ENCODE measurements at regions not wholly inside any gene's neighbourhood (a gene's known extent, or its start where the extent isn't known, plus 50 kb on each side); places are given as distances from the start of the nearest gene placed in this dataset.

DNA sequence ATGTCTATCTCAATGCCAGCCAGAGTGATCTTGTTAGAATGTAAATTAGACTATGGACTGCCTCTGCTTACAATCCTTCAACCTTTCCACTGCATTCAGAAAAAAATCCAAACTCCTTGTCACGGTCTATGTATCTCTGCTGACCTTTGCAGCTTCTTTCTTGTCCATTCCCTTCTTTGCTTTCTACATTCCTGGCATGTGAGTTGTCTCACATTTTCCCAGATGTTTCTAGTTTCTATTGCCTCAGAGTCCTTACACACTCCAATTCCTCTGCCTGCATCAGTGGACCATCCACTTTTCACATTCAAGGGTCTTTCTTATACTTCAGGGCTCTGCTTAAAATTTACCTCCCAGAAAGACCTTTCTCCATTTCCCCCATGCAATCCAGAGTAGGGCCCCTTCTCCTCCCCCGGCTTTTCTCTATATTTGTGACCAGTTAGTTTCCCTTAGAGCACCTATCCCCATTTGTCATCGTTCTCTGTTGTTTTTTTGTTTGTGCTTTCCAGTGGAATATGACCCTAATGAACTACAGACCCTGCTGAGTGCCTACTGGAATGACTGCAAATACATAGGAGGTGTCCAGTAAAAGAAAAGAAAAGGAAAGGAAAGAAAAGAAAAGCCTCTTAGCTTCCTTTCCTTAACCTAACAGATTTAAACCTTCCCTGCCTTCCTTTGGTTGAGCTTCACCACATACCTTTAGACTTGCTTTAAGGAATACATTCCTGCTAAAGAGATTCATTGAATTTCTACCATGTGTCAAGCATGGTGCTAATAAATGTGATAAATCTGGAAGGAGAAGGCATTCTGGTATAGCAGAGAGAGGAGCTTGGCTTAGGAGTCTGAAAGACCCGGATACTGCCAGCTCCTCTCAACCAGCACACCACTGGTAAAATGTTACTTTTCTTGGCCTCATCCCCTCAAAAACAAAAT is 102.0 kb downstream of the DIRAS3 start:
- DNase-seq (ENCODE audit: extremely low read depth, low read depth): no peak

DNA sequence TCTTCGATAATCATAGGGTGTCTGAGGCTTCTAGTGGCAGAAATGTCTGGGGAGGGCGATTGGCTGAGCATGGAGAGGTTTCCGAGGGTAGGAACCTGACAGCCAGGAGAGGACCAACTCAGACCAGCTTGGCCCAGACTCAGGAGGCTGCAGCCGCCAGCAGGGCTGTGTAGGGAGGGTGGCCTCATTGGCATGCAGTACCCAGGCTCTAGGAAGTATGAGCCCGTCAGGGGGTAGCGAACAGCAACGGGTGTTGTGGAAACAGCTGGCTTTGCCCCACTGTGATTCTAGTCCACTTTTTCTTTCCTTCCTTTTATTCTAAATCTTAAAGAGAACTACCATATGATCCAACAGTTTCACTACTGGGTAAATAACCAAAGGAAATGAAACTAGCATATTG is 103.3 kb downstream of the DIRAS3 start:
- DNase-seq (ENCODE audit: extremely low read depth, low read depth): no peak

DNA sequence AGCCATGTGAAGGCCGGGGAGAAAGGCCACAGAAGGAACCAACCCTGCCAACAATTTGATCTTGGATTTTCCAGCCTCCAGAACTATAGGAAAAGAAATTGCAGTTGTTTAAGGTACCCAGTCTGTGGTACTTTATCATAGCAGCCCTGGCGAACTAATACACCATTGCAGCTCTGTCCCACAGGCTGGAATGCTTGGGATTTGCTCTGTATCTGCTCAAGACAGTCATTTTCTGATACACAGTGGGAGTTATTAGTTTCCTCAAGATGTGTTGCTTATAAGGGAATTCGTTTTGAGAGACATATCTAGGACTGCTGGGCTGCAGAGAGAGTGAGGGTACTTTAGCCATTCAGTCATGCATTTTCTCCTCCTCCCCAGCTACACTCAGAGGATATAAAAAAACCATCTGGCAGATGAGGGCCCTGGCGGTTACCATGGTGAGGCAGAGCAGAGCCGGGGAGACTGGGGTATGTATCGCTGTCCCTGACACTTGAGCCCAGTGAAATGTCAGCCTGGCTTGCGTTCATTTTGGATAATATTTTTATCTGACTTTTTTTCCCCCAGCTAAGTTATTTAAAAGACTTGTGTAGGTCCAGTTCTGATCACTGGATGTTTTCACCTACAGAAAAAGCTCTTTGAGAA is 104.6 kb downstream of the DIRAS3 start:
- DNase-seq (ENCODE audit: extremely low read depth, low read depth): no peak

DNA sequence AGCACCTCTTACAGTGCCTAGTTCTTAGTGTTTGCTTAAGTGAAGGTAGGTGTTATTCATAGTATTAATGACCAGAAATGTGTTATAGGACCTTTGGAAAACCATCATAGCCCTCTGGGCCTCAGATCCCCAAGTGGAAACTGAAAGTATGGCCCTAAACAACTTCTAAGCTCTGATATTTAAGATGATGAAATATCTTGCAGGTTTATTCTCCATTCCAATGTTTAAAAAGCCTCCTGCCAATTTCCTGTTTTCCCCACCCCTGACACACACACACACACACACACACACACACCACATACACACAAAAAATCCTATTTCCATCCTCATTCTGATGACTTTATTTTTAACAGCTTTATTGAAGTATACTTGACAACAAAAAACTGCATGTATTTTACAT is 108.2 kb downstream of the DIRAS3 start:
- no peak for DNase-seq (ENCODE audit: extremely low read depth, low read depth)

DNA sequence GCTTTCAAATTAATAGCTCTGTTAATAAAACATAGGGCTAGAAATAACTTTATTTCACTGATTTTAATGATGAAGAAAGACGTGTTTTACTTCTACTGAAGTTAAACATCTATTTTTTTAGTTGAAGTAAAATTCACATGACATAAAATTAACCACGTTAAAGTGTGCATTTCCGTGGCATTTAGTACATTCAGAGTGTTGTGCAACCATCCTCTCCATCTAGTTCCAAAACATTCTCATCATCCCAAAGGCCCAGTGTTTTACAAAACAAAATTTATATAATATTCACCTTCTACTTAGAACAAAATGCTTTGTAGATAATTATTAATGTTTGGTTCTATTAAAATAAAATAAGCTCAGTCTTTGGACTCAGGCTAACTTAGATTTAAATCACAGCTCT is 108.5 kb upstream of the GNG12 start:
- no peak for DNase-seq (ENCODE audit: extremely low read depth, low read depth)

DNA sequence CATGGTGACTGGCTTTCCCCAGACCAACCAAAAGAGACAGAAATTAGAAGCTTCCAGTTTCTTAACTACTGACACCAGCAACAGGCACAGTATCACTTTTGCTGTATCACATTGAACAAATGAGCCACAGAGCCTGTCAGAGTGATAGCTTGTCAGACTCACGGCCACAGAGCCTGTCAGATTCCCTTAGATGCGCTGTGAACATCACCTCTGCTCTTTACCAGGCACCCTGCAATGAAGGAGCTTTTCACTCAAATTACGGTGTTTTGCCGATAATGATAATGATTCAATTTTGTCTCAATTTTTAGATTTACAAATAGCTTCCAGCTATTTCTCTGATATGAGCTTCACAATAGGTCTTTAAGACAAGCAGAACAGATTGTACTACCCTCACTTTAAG is 107.9 kb upstream of the GNG12 start:
- DNase-seq (ENCODE audit: extremely low read depth, low read depth): no peak

DNA sequence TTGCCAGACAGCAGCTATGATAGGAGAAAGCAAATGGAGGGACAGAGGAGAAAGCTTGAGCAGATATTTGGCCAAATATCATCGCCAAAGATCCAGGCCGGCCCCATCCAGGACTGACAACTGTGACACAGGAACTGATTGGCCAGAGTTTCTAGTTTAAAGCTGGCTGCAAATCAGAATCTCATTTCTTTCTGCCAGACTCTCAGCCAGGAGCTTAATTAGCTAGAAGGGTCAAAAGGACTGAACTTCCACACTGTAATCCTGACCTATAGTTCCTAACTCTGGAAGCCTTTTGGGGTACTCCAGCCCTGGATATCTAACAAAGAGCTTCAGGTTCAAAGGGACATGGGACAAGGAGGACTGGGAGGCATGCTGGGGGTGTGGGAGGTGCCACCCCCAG is 106.7 kb upstream of the GNG12 start:
- DNase-seq (ENCODE audit: extremely low read depth, low read depth): no peak

DNA sequence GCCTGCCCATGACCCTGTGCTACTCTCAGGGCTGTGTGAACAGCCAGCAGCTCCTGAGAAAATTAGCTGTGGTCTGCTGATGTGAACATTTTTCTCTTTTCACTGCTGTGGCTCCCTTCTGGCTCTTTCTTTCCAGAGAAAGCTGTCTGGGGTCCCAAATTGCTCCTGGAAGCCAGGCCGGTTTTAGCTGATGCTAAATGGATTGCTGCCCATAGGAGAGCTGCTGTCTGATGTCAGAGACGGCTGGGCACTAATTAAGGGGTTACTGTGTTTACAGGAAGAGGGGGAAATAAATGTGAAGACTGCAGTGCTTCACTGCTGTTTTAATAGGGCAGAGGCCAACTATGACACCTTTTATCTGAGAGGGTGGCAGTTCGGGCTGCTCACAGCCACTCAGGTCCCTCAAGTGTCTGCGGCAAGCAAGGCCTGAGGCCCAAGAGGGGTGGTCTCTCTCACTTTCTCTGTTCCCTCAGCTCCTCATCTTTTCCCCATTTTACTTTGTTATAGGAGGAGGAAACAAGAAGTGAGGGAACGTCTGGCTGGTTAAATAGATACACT is 106.0 kb upstream of the GNG12 start:
- no peak for DNase-seq (ENCODE audit: extremely low read depth, low read depth)

DNA sequence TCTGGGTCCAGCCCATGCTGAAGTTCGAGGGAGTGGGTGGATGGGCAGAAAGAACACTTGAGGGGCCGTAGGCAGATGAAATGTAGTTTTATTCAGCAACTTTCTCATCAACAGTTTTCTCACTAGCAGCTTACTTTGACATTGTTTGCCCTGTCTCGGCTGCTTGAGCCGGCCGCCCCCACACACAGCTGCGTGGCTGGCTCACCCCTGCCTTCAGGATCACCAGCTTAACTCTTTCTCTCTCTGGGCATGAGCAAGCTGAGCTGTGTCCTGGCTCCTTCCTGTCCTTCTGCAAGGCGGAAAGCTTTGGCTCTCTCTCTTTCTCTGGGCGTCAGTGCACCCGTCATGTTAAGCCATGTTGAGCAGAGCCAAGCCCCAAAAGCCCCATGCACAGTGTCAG is 104.4 kb upstream of the GNG12 start:
- DNase-seq (ENCODE audit: extremely low read depth, low read depth): no peak

DNA sequence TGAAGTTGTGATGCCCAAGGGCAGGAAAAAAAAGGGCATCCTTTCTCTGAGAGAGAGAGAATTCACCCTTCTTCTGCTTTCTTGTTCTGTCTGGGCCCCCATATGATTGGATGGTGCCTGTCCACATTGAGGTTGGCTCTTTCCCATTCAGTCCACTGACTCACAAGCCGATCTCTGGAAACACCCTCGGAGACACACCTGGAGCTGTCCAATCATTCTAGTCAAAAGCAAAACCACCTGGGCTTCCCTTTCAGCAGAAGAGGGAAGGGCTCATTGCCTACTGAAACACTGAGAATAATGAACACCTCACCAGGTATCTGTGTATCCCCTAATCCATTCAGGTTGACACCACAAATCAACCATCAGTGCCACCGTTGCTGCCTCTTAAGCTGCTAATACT is 103.7 kb upstream of the GNG12 start:
- DNase-seq (ENCODE audit: extremely low read depth, low read depth): no peak

DNA sequence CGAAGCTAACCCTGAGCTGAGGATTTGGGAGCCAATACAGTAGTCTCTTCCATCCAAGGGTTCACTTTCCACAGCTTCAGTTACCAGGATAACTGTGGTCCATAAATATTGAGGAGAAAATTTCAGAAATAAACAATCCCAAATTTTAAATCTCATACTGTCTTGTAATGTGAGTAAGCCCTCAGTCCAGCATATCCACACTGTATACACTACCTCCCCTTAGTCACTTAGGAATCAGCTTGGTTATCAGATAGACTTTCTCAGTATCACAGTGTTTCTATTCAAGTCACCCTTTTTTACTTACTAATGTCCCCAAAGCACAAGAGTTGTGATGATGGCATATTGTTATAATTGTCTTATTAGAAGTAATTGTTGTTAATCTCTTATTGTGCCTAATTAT is 102.3 kb upstream of the GNG12 start:
- DNase-seq (ENCODE audit: extremely low read depth, low read depth): no peak

DNA sequence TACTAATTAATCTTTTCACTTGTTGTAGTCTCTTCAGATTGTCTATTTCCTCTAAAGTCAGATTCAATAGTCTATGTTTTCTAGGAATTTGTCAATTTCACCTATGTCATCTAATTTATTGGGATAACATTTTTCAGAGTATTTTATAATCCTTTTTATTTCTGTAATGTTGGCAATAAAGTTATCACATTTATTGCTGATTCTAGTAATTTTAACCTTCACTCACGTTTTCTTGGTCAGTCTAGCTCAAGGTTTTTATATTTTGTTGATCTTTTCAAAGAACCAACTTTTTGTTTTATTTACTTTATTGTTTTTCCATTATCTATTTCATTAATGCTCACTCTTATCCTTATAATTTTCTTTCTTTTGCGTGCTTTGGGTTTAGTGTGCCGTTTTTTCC is 97.9 kb upstream of the GNG12 start:
- DNase-seq (ENCODE audit: extremely low read depth, low read depth): no peak

DNA sequence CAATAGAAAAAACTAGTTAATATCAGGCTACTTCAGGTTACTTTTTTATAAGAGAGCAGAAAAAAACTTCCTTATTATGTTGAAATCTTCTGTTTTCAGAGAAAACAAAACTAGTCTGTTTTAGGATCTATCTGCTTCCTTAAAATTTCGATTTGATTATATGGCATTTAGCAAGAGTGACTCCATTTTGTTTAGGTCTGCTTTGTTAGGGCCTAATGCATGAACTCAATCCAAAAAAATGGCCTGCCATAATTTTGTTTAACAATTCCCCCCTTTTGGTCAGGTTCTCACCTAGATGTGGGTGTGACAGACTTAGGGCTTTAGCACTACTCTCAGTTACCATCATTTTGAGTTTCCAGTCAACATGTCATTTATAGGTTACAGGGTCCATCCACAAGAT is 89.8 kb upstream of the GNG12 start:
- DNase-seq (ENCODE audit: extremely low read depth, low read depth): no peak

DNA sequence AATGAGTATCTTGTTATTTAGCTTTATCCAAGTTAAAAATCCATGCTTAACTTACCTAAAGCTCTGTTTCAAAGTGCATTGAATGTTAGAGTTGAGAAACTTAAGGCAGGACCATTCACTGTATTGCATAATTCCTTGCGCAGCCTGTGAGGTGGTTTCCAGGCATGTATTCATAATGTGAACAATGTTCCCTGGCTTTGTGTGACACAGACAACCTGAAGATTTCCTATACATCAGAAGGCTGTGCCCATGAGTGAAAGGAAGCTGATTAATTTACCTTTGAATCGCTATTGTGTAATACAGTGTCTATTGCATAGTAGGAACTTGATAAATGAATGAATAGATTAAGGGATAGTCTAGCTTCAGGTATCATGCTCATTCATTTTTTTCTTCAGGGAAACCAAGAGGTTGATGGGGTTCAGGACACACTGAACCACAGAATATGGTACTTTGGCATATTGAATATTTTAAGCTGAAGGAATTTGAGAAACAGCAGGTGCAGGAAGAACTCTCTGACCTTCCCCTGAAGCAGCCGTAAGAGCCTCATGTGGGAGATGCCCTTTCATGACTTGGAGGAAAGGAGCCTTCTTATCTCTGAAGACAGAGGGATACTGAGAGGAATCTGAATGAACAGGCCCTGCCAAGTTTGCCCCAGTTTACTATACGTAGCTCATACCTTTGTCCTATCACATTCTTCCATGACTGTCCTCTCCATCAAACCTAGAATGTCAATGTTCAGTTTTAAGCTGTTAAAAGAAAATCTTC is 88.6 kb upstream of the GNG12 start:
- DNase-seq (ENCODE audit: extremely low read depth, low read depth): no peak

DNA sequence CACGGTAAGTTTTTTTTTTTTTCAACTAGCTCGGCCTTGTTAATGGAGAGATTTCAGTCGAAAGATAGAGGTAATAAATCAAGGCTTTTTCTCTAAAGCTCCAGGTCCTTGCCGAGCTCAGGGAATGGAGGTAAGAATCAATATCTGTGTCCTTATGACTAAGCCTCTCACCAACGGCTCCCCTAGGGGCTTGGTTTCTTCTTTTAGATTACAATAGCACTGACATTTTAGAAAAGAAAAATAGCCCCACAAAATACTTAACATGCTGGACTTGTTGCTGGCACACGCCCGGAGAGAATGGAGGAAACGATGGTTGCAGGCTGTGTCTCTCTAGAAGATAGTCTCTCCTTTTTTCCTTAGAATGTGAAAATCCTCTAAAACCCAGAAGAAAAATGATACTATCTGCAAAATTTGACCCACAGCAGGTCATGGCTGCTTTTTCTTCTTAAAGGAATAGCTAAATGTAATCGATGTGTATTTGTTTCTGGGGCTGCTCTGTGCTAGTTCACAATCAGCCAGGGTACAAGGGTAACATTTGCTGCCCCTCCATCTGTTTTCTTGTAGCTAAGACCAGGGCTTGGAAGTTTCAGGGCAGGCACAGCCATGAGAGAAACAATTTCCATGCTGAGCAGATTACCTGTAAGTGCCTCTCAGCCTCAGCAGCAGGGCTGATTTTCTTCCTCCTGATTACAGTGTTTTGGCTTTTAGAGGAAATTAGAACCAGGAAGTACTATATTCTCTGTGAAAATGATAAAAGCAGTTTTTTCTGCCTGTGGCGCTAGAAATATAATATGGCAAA is 86.2 kb upstream of the GNG12 start:
- DNase-seq (ENCODE audit: extremely low read depth, low read depth): no peak

DNA sequence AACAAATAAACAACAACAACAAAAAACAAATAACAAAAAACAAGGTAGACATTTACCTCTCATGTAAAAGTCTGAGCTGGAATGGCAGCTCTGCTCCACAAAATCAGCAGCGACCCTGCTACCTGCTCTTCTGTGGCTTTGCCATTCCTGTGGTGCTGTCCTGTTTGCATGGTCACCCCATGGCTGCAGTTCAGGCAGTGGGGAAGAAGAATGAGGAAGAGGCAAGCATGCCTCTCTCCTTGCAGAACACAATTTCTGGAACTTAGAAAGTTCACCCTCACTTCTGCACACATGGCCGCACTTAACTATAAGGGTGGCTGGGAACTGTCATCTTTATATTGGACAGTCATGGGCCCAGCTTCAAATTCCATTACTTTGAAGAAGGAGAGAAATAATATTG is 84.8 kb upstream of the GNG12 start:
- no peak for DNase-seq (ENCODE audit: extremely low read depth, low read depth)

DNA sequence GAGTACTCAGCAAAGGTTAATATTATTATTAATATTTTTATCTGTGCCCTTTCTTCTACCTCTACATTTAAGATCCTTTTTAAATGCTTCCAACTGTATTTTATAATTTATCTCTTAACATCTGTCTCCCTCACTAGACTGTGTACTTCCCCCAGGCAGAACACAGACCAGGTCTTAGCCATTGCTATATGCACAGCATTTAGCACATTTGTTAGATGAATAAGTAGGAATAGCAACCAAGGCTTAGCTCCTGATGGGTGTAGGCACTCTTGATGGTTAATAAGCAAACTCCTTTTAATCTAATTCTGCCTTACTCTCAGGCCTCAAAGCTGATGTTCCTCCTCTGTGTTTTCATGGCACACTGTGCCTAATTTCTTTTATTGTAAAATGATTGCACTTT is 83.7 kb upstream of the GNG12 start:
- no peak for DNase-seq (ENCODE audit: extremely low read depth, low read depth)

DNA sequence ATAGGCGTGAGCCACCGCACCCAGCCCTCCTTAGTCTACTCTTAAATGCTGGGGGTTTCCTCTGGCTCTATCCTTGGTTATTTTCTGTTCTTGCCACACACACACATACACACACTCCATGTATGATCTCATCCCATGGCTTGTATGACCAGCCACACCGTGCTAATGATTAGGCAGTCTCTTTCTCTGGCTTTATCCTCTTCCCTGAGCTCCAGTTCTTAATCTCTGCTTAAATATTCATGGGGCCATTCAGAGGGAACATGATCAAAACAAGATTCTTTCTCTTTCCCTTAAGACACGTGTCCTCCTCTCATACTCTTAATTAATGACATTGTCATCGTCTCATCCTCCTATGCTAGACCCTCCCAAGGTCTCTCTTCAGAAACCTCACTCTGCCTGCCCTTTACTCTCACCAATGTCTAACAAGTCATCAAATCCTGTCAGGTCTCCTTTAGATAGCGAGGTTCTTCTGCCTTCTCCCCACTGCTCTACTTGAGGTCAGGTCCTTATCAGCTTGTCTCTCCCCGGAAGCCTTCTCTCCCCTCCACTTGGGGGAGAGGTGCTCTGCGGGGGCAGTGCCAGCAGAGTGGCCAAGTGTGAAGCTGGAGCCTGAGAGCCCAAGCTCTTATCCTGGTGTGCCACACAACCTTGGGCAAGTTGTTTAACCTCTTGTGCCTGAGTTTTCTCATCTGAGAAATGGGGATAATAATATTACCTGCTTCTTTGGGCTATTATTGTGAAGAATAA is 83.0 kb upstream of the GNG12 start:
- no peak for DNase-seq (ENCODE audit: extremely low read depth, low read depth)

DNA sequence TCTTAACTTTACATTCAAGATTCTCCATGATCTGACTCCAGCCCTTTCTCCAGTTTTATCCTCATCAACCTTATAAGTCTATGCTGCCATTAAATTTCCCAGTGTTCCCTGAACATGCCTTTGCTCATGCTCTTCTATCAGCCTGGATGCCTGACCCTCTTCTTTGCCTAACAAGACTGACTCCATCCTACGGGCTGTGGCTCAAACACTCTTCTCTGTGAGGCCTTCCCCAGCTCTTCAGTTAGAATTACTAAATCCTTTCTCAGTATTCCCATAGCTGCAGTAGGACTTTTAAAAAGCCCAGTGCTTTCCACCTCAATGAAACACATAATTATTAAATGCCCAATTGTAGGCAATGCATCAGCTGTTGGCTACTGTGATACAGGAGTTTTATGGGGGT is 76.5 kb upstream of the GNG12 start:
- no peak for DNase-seq (ENCODE audit: extremely low read depth, low read depth)

All from NCI-H460 (cell line).